ENCODE measurements at regions not wholly inside any gene's neighbourhood (a gene's known extent, or its start where the extent isn't known, plus 50 kb on each side); places are given as distances from the start of the nearest gene placed in this dataset.

GRCh38 chr18:64245126-64245861, 96.4 kb upstream of the LINC00305 start:
- peaks cover 4% of the 10 kb centered on the region for H3K27me3 Mint-ChIP-seq (ENCODE audit: low read depth)
- no peak overlapping the region for H3K4me3 Mint-ChIP-seq (ENCODE audit: unreplicated experiment)
- H3K4me1 Mint-ChIP-seq (ENCODE audit: low read depth), result no peaks in the 10 kb centered on the region
- no peaks in the 10 kb centered on the region for H3K9me3 Mint-ChIP-seq (ENCODE audit: low read depth)
- H3K36me3 Mint-ChIP-seq (ENCODE audit: low read depth), result no peaks in the 10 kb centered on the region
- TF ChIP-seq CTCF (IDR thresholded peaks at IDR 0.05), result no peak
- H3K27ac Mint-ChIP-seq (ENCODE audit: unreplicated experiment), result no peak overlapping the region
- no peak for DNase-seq (ENCODE audit: low spot score)

DNA sequence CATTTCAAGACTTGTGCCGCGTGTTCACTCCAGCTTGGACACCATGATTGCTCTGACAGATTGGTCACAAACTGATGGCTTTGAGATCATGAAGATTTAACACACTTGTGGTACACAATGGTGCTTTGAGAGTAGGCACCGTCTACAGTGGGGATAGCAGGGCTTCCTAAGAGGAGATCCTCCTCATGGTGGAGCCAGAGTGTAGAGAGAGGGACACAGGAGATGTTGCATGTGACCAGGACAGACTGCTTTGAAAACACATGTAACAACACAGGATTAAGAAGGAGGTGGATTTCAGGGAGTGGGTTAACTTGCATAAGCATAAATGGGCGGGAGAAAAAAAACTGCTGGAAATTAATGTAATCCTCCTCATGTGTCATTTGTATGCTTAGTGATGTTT, 95.7 kb upstream of the LINC00305 start:
- Mint-ChIP-seq H3K9me3 (ENCODE audit: low read depth) (no peaks in the 10 kb centered on the region), H3K4me3 (ENCODE audit: unreplicated experiment) (no peak overlapping the region), H3K36me3 (ENCODE audit: low read depth) (no peaks in the 10 kb centered on the region), H3K27ac (ENCODE audit: unreplicated experiment) (no peak overlapping the region), H3K27me3 (ENCODE audit: low read depth) (peaks cover 4% of the 10 kb centered on the region), H3K4me1 (ENCODE audit: low read depth) (no peaks in the 10 kb centered on the region)
- no peak for DNase-seq (ENCODE audit: low spot score)
- TF ChIP-seq CTCF (IDR thresholded peaks at IDR 0.05), result no peak

GRCh38 chr18:64240316-64240715, 91.4 kb upstream of the LINC00305 start:
- Mint-ChIP-seq H3K27me3 (ENCODE audit: low read depth) (peaks cover 6% of the 10 kb centered on the region), H3K27ac (ENCODE audit: unreplicated experiment) (no peak overlapping the region), H3K36me3 (ENCODE audit: low read depth) (no peaks in the 10 kb centered on the region), H3K4me3 (ENCODE audit: unreplicated experiment) (no peak overlapping the region), H3K4me1 (ENCODE audit: low read depth) (no peaks in the 10 kb centered on the region), H3K9me3 (ENCODE audit: low read depth) (no peaks in the 10 kb centered on the region)
- TF ChIP-seq CTCF (IDR thresholded peaks at IDR 0.05), result no peak
- no peak for DNase-seq (ENCODE audit: low spot score)

GRCh38 chr18:64238076-64238475, 89.2 kb upstream of the LINC00305 start:
- no peak overlapping the region for H3K4me3 Mint-ChIP-seq (ENCODE audit: unreplicated experiment)
- no peaks in the 10 kb centered on the region for H3K4me1 Mint-ChIP-seq (ENCODE audit: low read depth)
- DNase-seq (ENCODE audit: low spot score), result no peak
- no peak for TF ChIP-seq CTCF (IDR thresholded peaks at IDR 0.05)
- no peak overlapping the region for H3K27ac Mint-ChIP-seq (ENCODE audit: unreplicated experiment)
- H3K36me3 Mint-ChIP-seq (ENCODE audit: low read depth), result no peaks in the 10 kb centered on the region
- no peaks in the 10 kb centered on the region for H3K9me3 Mint-ChIP-seq (ENCODE audit: low read depth)
- peaks cover 6% of the 10 kb centered on the region for H3K27me3 Mint-ChIP-seq (ENCODE audit: low read depth)

GRCh38 chr18:64234321-64234720, 85.4 kb upstream of the LINC00305 start:
- no peak for DNase-seq (ENCODE audit: low spot score)
- Mint-ChIP-seq H3K9me3 (ENCODE audit: low read depth) (peaks cover 15% of the 10 kb centered on the region), H3K36me3 (ENCODE audit: low read depth) (no peaks in the 10 kb centered on the region), H3K4me3 (ENCODE audit: unreplicated experiment) (no peak overlapping the region), H3K27me3 (ENCODE audit: low read depth) (peaks cover 1% of the 10 kb centered on the region), H3K27ac (ENCODE audit: unreplicated experiment) (no peak overlapping the region), H3K4me1 (ENCODE audit: low read depth) (no peaks in the 10 kb centered on the region)
- TF ChIP-seq CTCF (IDR thresholded peaks at IDR 0.05), result no peak

Measured in chondrocyte (in vitro differentiated cells).